Epithelial cell of esophagus (primary cell): ENCODE measurements at regions not wholly inside any gene's neighbourhood (a gene's known extent, or its start where the extent isn't known, plus 50 kb on each side); places are given as distances from the start of the nearest gene placed in this dataset.
"Not testable (repeated sequence)": the region's sequence is repeated elsewhere in the genome, so short reads cannot be mapped to it uniquely, and the experiment has no call there.

Experiments used
- DNase-seq: peaks from one replicate; pipeline ENCODE4 v3.0.0; 2010; ENCODE audit warnings: low read depth
- H3K4me3 ChIP-seq: 2 replicates; pipeline ENCODE4 v1.5.1; 2011; ENCODE audit warnings: mild to moderate bottlenecking, low read length, control low read depth
- CTCF ChIP-seq: IDR thresholded peaks from 2 replicates; pipeline ENCODE4 v1.5.1; 2011; ENCODE audit warnings: low read depth, mild to moderate bottlenecking, low read length, control low read depth, inconsistent platforms; ENCODE audit not compliant: insufficient read depth; ENCODE audit errors: missing control alignments

- no peak overlapping the region for H3K4me3 ChIP-seq
- no peak for DNase-seq
- TF ChIP-seq CTCF: no peak
These were observed 1660.1 kb upstream of the B3GALT2 start for GRCh38 chr1:194846488-194846887.

- TF ChIP-seq CTCF: no peak
- no peak overlapping the region for H3K4me3 ChIP-seq
- DNase-seq: no peak
These were observed 1656.7 kb upstream of the B3GALT2 start for GRCh38 chr1:194843077-194843476.

DNA sequence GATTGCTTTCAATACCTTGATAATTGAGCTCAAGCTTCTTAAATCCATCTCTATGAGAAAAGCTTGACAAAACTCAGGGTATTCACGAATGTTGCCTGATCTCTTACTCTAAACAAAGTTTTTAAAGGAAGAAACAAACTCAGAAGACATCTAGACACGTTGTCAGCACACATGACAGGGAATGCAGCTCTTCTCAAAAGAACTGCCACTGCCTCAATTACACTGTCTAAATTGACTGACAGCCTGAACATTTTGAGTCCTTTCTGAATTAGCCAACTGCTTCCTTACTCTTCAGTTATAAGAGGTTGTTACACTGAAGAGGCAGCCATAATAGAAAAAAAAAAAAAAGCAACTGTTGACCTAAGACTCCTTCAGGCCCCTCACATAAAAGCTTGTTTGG is 1646.7 kb upstream of the B3GALT2 start:
- no peak for TF ChIP-seq CTCF
- DNase-seq: no peak
- H3K4me3 ChIP-seq: no peak overlapping the region

DNA sequence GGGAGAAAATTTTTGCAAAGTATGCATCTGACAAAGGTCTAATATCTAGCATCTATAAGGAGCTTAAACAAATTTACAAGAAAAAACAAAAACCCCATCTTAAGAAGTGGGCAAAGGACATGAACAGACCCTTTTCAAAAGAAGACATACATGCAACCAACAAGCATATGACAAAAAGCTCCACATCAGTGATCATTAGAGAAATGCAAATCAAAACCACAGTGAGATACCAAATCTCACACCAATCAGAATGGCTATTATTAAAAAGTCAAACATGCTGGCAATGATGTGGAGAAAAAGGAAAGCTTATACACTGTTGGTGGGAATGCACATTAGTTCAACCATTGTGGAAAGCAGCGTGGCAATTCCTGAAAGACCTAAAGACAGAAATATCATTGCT is 1645.2 kb upstream of the B3GALT2 start:
- H3K4me3 ChIP-seq, DNase-seq: not testable (repeated sequence)

DNA sequence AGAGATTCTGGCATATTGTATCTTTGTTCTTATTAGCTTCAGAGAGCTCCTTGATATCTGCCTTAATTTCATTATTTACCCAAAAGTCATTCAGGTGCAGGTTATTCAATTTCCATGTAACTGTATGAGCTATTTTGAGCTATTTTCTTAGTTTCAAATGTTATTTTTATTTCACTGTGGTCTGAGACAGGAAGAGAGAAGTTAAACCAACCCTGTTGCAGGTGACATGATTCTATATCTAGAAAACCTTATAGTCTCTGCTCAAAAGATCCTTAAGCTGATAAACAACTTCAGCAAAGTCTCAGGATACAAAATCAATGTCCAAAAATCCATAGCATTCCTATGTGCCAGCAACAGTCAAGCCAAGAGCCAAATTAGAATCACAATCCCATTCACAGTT is 1644.0 kb upstream of the B3GALT2 start:
- DNase-seq: no peak
- H3K4me3 ChIP-seq: no peak overlapping the region
- no peak for TF ChIP-seq CTCF

- no peak for TF ChIP-seq CTCF
- peak; percentile 0 for DNase-seq
- H3K4me3 ChIP-seq: no peak overlapping the region
These were observed 1643.1 kb upstream of the B3GALT2 start for GRCh38 chr1:194829492-194829891.

- TF ChIP-seq CTCF: no peak
- H3K4me3 ChIP-seq: no peak overlapping the region
- DNase-seq: no peak
These were observed 1639.0 kb upstream of the B3GALT2 start for GRCh38 chr1:194825382-194825781.

- no peak overlapping the region for H3K4me3 ChIP-seq
- no peak for DNase-seq
- TF ChIP-seq CTCF: no peak
These were observed 1634.7 kb upstream of the B3GALT2 start for GRCh38 chr1:194821091-194821490.
